ENCODE measurements at regions not wholly inside any gene's neighbourhood (a gene's known extent, or its start where the extent isn't known, plus 50 kb on each side); places are given as distances from the start of the nearest gene placed in this dataset.

- H3K4me3 ChIP-seq (ENCODE audit: control insufficient read depth, low read depth, low read length), result no peak overlapping the region
- no peak for TF ChIP-seq CTCF (IDR thresholded peaks at IDR 0.05; ENCODE audit: control insufficient read depth, insufficient read depth, low read depth, low read length, missing control alignments)
- DNase-seq (ENCODE audit: low read depth), result no peak
These were observed 99.2 kb upstream of the BOD1 start for GRCh38 chr5:173715607-173716006.

GRCh38 chr5:173716058-173716682 is 99.7 kb upstream of the BOD1 start:
- no peak for TF ChIP-seq CTCF (IDR thresholded peaks at IDR 0.05; ENCODE audit: control insufficient read depth, insufficient read depth, low read depth, low read length, missing control alignments)

GRCh38 chr5:173717959-173718358 is 101.5 kb upstream of the BOD1 start:
- no peak for DNase-seq (ENCODE audit: low read depth)
- H3K4me3 ChIP-seq (ENCODE audit: control insufficient read depth, low read depth, low read length), result no peak overlapping the region
- TF ChIP-seq CTCF (IDR thresholded peaks at IDR 0.05; ENCODE audit: control insufficient read depth, insufficient read depth, low read depth, low read length, missing control alignments), result no peak

More at GRCh38 chr5:173716058-173716682, 99.7 kb upstream of the BOD1 start:
- no peak overlapping the region for H3K4me3 ChIP-seq (ENCODE audit: control insufficient read depth, low read depth, low read length)
- DNase-seq (ENCODE audit: low read depth), result no peak

- no peak for DNase-seq (ENCODE audit: low read depth)
- TF ChIP-seq CTCF (IDR thresholded peaks at IDR 0.05; ENCODE audit: control insufficient read depth, insufficient read depth, low read depth, low read length, missing control alignments), result no peak
- no peak overlapping the region for H3K4me3 ChIP-seq (ENCODE audit: control insufficient read depth, low read depth, low read length)
These were observed 102.0 kb upstream of the BOD1 start for GRCh38 chr5:173718469-173718868.

- no peak for TF ChIP-seq CTCF (IDR thresholded peaks at IDR 0.05; ENCODE audit: control insufficient read depth, insufficient read depth, low read depth, low read length, missing control alignments)
- no peak for DNase-seq (ENCODE audit: low read depth)
- H3K4me3 ChIP-seq (ENCODE audit: control insufficient read depth, low read depth, low read length), result no peak overlapping the region
These were observed 103.3 kb upstream of the BOD1 start for GRCh38 chr5:173719731-173720082.

GRCh38 chr5:173720286-173720952 is 104.0 kb upstream of the BOD1 start:
- DNase-seq (ENCODE audit: low read depth), result no peak

More at GRCh38 chr5:173720286-173720952, 104.0 kb upstream of the BOD1 start:
- H3K4me3 ChIP-seq (ENCODE audit: control insufficient read depth, low read depth, low read length), result no peak overlapping the region
- no peak for TF ChIP-seq CTCF (IDR thresholded peaks at IDR 0.05; ENCODE audit: control insufficient read depth, insufficient read depth, low read depth, low read length, missing control alignments)

All from AG09309 (cell line).